Osteocyte (in vitro differentiated cells): ENCODE measurements at regions not wholly inside any gene's neighbourhood (a gene's known extent, or its start where the extent isn't known, plus 50 kb on each side); places are given as distances from the start of the nearest gene placed in this dataset.

Experiments
- DNase-seq: peaks from one replicate; pipeline ENCODE4 v3.0.0; 2021; ENCODE audit warnings: mixed read lengths; ENCODE audit not compliant: unreplicated experiment; ENCODE audit errors: extremely low spot score
- H3K27ac Mint-ChIP-seq: one replicate; pipeline ENCODE4 v1.8.0; 2021; ENCODE audit warnings: mild to moderate bottlenecking, mixed read lengths; ENCODE audit not compliant: unreplicated experiment
- H3K27me3 Mint-ChIP-seq: one replicate; pipeline ENCODE4 v1.8.0; 2021; ENCODE audit warnings: mixed read lengths; ENCODE audit not compliant: unreplicated experiment
- H3K36me3 Mint-ChIP-seq: one replicate; pipeline ENCODE4 v1.8.0; 2021; ENCODE audit warnings: mixed read lengths; ENCODE audit not compliant: unreplicated experiment
- H3K4me1 Mint-ChIP-seq: one replicate; pipeline ENCODE4 v1.8.0; 2021; ENCODE audit warnings: mixed read lengths; ENCODE audit not compliant: unreplicated experiment
- H3K4me3 Mint-ChIP-seq: one replicate; pipeline ENCODE4 v1.8.0; 2021; ENCODE audit warnings: mild to moderate bottlenecking, moderate library complexity, mixed read lengths; ENCODE audit not compliant: unreplicated experiment
- H3K9me3 Mint-ChIP-seq: one replicate; pipeline ENCODE4 v1.8.0; 2021; ENCODE audit warnings: mixed read lengths; ENCODE audit not compliant: unreplicated experiment
- TF ChIP-seq, protein P1 (sequence below): fragments of 200-600 bp; sonication (generic); IDR thresholded peaks from 2 replicates; pipeline ENCODE4 v1.5.0; 2021; ENCODE audit warnings: antibody characterized with exemption, mild to moderate bottlenecking, moderate library complexity

- Mint-ChIP-seq H3K36me3 (no peaks in the 10 kb centered on the region), H3K9me3 (no peaks in the 10 kb centered on the region), H3K27me3 (peaks cover 38% of the 10 kb centered on the region), H3K27ac (no peak overlapping the region), H3K4me3 (no peak overlapping the region), H3K4me1 (peaks cover 3% of the 10 kb centered on the region)
- DNase-seq = no peak
- TF ChIP-seq, protein P1, sequence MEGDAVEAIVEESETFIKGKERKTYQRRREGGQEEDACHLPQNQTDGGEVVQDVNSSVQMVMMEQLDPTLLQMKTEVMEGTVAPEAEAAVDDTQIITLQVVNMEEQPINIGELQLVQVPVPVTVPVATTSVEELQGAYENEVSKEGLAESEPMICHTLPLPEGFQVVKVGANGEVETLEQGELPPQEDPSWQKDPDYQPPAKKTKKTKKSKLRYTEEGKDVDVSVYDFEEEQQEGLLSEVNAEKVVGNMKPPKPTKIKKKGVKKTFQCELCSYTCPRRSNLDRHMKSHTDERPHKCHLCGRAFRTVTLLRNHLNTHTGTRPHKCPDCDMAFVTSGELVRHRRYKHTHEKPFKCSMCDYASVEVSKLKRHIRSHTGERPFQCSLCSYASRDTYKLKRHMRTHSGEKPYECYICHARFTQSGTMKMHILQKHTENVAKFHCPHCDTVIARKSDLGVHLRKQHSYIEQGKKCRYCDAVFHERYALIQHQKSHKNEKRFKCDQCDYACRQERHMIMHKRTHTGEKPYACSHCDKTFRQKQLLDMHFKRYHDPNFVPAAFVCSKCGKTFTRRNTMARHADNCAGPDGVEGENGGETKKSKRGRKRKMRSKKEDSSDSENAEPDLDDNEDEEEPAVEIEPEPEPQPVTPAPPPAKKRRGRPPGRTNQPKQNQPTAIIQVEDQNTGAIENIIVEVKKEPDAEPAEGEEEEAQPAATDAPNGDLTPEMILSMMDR = no peak
Measured at GRCh38 chr2:105654474-105655004, 90.2 kb upstream of the NCK2 start.

GRCh38 chr2:105653302-105653701 is 91.4 kb upstream of the NCK2 start:
- no peak overlapping the region for H3K27ac Mint-ChIP-seq
- DNase-seq = peak; percentile 11
- peaks cover 3% of the 10 kb centered on the region for H3K4me1 Mint-ChIP-seq
- TF ChIP-seq, protein P1 = no peak
- H3K4me3 Mint-ChIP-seq = no peak overlapping the region
- H3K9me3 Mint-ChIP-seq = peaks cover 6% of the 10 kb centered on the region
- no peaks in the 10 kb centered on the region for H3K36me3 Mint-ChIP-seq
- H3K27me3 Mint-ChIP-seq = peaks cover 36% of the 10 kb centered on the region

DNA sequence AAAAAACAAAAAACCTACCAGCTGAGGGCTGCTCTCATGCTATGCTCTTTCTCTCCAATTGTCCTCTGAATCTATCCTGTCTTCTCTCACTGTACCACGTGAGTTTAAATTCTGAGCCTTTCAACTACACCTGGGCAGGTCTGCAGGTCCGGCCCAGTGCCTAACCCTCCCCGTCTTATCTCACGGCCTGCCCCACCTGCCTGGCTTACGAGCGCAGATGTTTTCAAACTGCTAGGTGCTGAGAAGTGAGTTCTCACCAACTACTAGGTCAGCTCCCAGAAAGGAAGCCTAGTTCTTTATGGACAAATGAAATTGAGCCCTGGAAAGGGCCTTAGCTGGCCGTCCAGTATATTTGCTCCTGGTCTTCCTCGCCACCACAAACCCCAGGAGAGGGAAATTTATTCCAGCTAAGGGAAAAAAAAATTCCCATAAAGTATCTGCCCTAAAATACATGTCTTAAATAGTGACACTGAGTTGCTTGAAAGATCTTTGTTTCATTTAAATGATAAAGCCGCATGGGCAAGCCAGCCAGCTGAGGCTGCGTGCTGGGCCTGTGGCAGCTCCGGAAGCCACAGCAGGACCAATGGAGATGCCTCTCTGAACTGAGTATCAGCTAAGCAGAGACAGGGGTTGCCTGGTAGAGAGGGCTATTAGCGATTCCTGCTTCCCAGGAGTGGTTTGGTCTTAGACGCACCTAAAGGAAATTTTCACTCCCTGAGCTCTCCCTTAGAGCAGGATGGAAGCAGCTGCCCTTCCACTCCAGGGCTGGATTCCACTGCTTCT is 92.5 kb upstream of the NCK2 start:
- no peak overlapping the region for H3K4me3 Mint-ChIP-seq
- DNase-seq = peak; percentile 80
- H3K4me1 Mint-ChIP-seq = peaks cover 3% of the 10 kb centered on the region
- peaks cover 28% of the 10 kb centered on the region for H3K27me3 Mint-ChIP-seq
- H3K27ac Mint-ChIP-seq = no peak overlapping the region
- TF ChIP-seq, protein P1 = no peak
- H3K9me3 Mint-ChIP-seq = peaks cover 6% of the 10 kb centered on the region
- no peaks in the 10 kb centered on the region for H3K36me3 Mint-ChIP-seq

GRCh38 chr2:105649534-105649933 is 95.2 kb upstream of the NCK2 start:
- Mint-ChIP-seq H3K4me1 (peaks cover 3% of the 10 kb centered on the region), H3K9me3 (peaks cover 6% of the 10 kb centered on the region), H3K36me3 (no peaks in the 10 kb centered on the region), H3K27ac (no peak overlapping the region), H3K27me3 (peaks cover 41% of the 10 kb centered on the region), H3K4me3 (no peak overlapping the region)
- DNase-seq = peak; percentile 27
- TF ChIP-seq, protein P1 = no peak

DNA sequence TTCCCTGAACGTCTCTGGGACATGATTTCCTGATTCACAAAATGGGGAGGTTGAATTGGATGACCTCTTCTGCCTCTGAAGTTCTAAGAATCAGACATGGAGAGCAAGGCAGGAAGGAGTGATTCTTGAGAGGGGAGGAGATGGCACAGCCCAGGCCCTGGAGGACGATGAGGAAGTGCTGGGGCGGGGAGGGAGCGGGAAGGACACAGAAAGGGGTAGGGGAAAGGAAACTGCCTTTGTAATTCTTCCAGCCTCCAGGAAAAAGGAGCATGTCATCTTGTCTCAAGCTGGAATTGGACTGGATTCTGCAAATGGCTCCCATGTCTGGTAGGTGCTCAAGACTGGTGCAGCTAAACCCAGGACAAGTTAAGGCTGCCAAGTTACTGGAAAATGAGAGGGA is 97.0 kb upstream of the NCK2 start:
- H3K4me1 Mint-ChIP-seq = peaks cover 7% of the 10 kb centered on the region
- DNase-seq = peak; percentile 66
- no peak overlapping the region for H3K27ac Mint-ChIP-seq
- H3K36me3 Mint-ChIP-seq = no peaks in the 10 kb centered on the region
- TF ChIP-seq, protein P1 = no peak
- no peak overlapping the region for H3K4me3 Mint-ChIP-seq
- peaks cover 6% of the 10 kb centered on the region for H3K9me3 Mint-ChIP-seq
- H3K27me3 Mint-ChIP-seq = peaks cover 46% of the 10 kb centered on the region
